Hepatocyte (in vitro differentiated cells): ENCODE measurements at regions not wholly inside any gene's neighbourhood (a gene's known extent, or its start where the extent isn't known, plus 50 kb on each side); places are given as distances from the start of the nearest gene placed in this dataset.
A peak's percentile ranks its signal among the peaks of the same experiment; 100 is the strongest.

ENCODE experiments used
- DNase-seq: peaks from one replicate; pipeline ENCODE4 v3.0.0-alpha.2; 2016; ENCODE audit warnings: low spot score
- H2AFZ ChIP-seq: fragments of 200-600 bp; sonication (generic); 2 replicates; pipeline ENCODE4 v1.6.0; 2016; ENCODE audit warnings: antibody characterized with exemption, mild to moderate bottlenecking
- H3K27ac ChIP-seq: fragments of 200-600 bp; sonication (generic); 2 replicates; pipeline ENCODE4 v1.5.1; 2016; ENCODE audit warnings: mild to moderate bottlenecking
- H3K27me3 ChIP-seq: fragments of 200-600 bp; sonication (generic); 2 replicates; pipeline ENCODE4 v1.6.1; 2016
- H3K36me3 ChIP-seq: fragments of 200-600 bp; sonication (generic); replicated peaks from 2 replicates; pipeline ENCODE4 v1.5.1; 2016; ENCODE audit warnings: low read depth; ENCODE audit not compliant: insufficient read depth
- H3K4me1 ChIP-seq: fragments of 200-600 bp; sonication (generic); 2 replicates; pipeline ENCODE4 v1.5.1; 2016; ENCODE audit warnings: mild to moderate bottlenecking, moderate library complexity; ENCODE audit not compliant: insufficient read depth
- H3K4me2 ChIP-seq: fragments of 200-600 bp; sonication (generic); 2 replicates; pipeline ENCODE4 v1.6.0; 2016
- H3K4me3 ChIP-seq: fragments of 200-600 bp; sonication (generic); 2 replicates; pipeline ENCODE4 v1.5.1; 2016; ENCODE audit warnings: mild to moderate bottlenecking
- H3K79me2 ChIP-seq: fragments of 200-600 bp; sonication (generic); 2 replicates; pipeline ENCODE4 v1.6.0; 2017; ENCODE audit warnings: mild to moderate bottlenecking
- H3K9me2 ChIP-seq: fragments of 200-600 bp; sonication (generic); replicated peaks from 2 replicates; pipeline ENCODE4 v1.6.0; 2017; ENCODE audit warnings: mild to moderate bottlenecking; ENCODE audit not compliant: insufficient read depth
- H3K9me3 ChIP-seq: fragments of 200-600 bp; sonication (generic); 2 replicates; pipeline ENCODE4 v1.5.1; 2016; ENCODE audit warnings: low read depth, mild to moderate bottlenecking
- H4K20me1 ChIP-seq: fragments of 200-600 bp; sonication (generic); 2 replicates; pipeline ENCODE4 v1.6.0; 2016; ENCODE audit warnings: mild to moderate bottlenecking; ENCODE audit not compliant: insufficient read depth, poor library complexity, severe bottlenecking
- CTCF ChIP-seq: fragments of 200-600 bp; sonication (generic); IDR thresholded peaks from 2 replicates; pipeline ENCODE4 v1.5.1; 2016; ENCODE audit warnings: antibody characterized with exemption, mild to moderate bottlenecking; ENCODE audit not compliant: poor library complexity
- EZH2 ChIP-seq: fragments of 200-600 bp; sonication (generic); IDR thresholded peaks from 2 replicates; pipeline ENCODE4 v1.6.1; 2016; ENCODE audit warnings: antibody characterized with exemption, mild to moderate bottlenecking, borderline replicate concordance
- EZH2phosphoT487 ChIP-seq: fragments of 200-600 bp; sonication (generic); IDR thresholded peaks from one replicate; pipeline ENCODE4 v1.6.1; 2018; ENCODE audit warnings: antibody characterized with exemption, mild to moderate bottlenecking, low read depth, moderate library complexity; ENCODE audit not compliant: unreplicated experiment, severe bottlenecking
- WGBS: methylation state at CpG from one replicate; pipeline ENCODE4 v1.1.6; 2016; ENCODE audit warnings: low lambda C conversion rate; ENCODE audit errors: missing lambda C conversion rate; 5-methylcytosine and 5-hydroxymethylcytosine counted together

DNA sequence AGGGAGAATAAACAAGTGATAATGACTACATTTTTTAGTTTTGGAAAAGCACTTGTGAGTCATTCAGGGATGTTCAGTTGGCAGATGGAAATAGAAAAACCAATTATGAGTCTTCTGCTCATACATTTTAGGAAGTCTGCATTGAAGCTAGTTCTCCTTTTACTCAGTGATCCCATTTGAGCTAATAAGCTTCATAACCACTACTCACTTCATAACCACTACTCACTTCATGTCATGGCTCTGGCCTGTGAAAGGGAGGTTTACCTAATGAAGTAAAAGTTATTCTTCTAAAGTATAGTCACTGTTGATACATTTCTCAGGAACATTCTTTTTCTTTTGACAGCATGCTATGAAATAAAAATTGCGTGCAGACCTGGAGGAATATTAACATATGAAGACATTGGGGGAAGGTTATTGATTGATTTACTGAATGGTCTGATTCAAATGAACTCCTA lies 948.7 kb downstream of the TSN start:
- Histone ChIP-seq H3K27me3 (no peaks in the 10 kb centered on the region), H3K4me1 (no peaks in the 10 kb centered on the region), H2AFZ (no peak overlapping the region), H3K27ac (no peak overlapping the region), H3K79me2 (no peaks in the 10 kb centered on the region), H4K20me1 (no peaks in the 10 kb centered on the region), H3K36me3 (no peaks in the 10 kb centered on the region), H3K4me3 (no peak overlapping the region), H3K9me3 (no peaks in the 10 kb centered on the region), H3K9me2 (no peaks in the 10 kb centered on the region), H3K4me2 (no peak overlapping the region)
- TF ChIP-seq CTCF (no peak), EZH2 (no peak), EZH2phosphoT487 (no peak)
- 94% methylated on average over 1 of the region's 1 CpG for WGBS
- DNase-seq, result no peak

DNA sequence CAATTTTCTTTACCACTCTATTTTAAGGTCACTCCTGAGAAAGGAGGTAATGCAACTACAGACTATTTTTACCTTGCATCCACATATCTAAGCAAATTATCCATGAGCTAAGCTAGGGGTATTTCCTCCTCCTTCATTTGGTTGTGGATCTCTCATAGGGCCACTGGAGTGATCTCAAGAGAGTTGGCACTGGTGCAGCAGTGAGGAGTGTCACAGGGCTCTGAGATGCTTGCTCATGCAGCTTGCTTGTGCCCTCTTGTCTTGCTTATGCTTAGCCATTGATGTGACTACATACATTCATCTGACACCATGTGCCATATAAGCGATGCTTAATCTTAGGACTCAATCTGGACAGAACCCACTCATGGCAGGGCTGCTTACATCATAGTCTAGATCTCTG lies 950.3 kb downstream of the TSN start:
- Histone ChIP-seq H3K27ac (no peak overlapping the region), H3K79me2 (no peaks in the 10 kb centered on the region), H3K4me2 (no peak overlapping the region), H3K9me3 (no peaks in the 10 kb centered on the region), H4K20me1 (no peaks in the 10 kb centered on the region), H3K9me2 (no peaks in the 10 kb centered on the region), H3K4me3 (no peak overlapping the region), H3K36me3 (no peaks in the 10 kb centered on the region), H2AFZ (no peak overlapping the region), H3K4me1 (no peaks in the 10 kb centered on the region), H3K27me3 (no peaks in the 10 kb centered on the region)
- no peak for DNase-seq
- 88% methylated on average over 1 of the region's 1 CpG for WGBS
- no peak for TF ChIP-seq CTCF
- TF ChIP-seq EZH2, result no peak
- no peak for TF ChIP-seq EZH2phosphoT487

GRCh38 chr2:122706757-122707223 lies 951.3 kb downstream of the TSN start:
- Histone ChIP-seq H3K4me2 (no peak overlapping the region), H3K9me2 (no peaks in the 10 kb centered on the region), H4K20me1 (no peaks in the 10 kb centered on the region), H3K36me3 (no peaks in the 10 kb centered on the region), H3K4me1 (no peaks in the 10 kb centered on the region), H3K79me2 (no peaks in the 10 kb centered on the region), H3K27me3 (no peaks in the 10 kb centered on the region), H3K9me3 (no peaks in the 10 kb centered on the region), H3K27ac (peak overlapping the region; percentile 65), H3K4me3 (no peak overlapping the region), H2AFZ (no peak overlapping the region)
- 76% methylated on average over 3 of the region's 3 CpGs for WGBS
- no peak for DNase-seq
- no peak for TF ChIP-seq EZH2

GRCh38 chr2:122707224-122707824 lies 951.9 kb downstream of the TSN start:
- H4K20me1 ChIP-seq, result no peaks in the 10 kb centered on the region
- peak overlapping the region; percentile 65 for H3K27ac ChIP-seq
- H3K4me3 ChIP-seq, result no peak overlapping the region
- no peak for DNase-seq
- 61% methylated on average over 1 of the region's 1 CpG for WGBS
- H3K27me3 ChIP-seq, result no peaks in the 10 kb centered on the region
- no peak for TF ChIP-seq EZH2phosphoT487
- TF ChIP-seq EZH2, result no peak
- no peak for TF ChIP-seq CTCF
- no peaks in the 10 kb centered on the region for H3K36me3 ChIP-seq
- no peaks in the 10 kb centered on the region for H3K9me3 ChIP-seq
- H3K4me1 ChIP-seq, result no peaks in the 10 kb centered on the region
- no peak overlapping the region for H2AFZ ChIP-seq
- H3K9me2 ChIP-seq, result no peaks in the 10 kb centered on the region
- no peaks in the 10 kb centered on the region for H3K79me2 ChIP-seq
- H3K4me2 ChIP-seq, result no peak overlapping the region
